Upper lobe of left lung (tissue), 4 donors: ENCODE measurements at regions not wholly inside any gene's neighbourhood (a gene's known extent, or its start where the extent isn't known, plus 50 kb on each side); places are given as distances from the start of the nearest gene placed in this dataset.

ENCODE experiments used
- POLR2A ChIP-seq, 4 donors: fragments of 450-650 bp; IDR thresholded peaks; one replicate each; pipeline ENCODE4 v1.5.1; 2016 to 2017; ENCODE audit warnings: antibody characterized with exemption in 4 of 4, mild to moderate bottlenecking in 2 of 4
- POLR2AphosphoS5 ChIP-seq, 2 donors: sonication (generic); formaldehyde crosslinking; IDR thresholded peaks; one replicate each; pipeline ENCODE4 v1.5.1; 2017; ENCODE audit warnings: antibody characterized with exemption in 2 of 2
- TF ChIP-seq, protein P1 (sequence below), 6 experiments: fragments of 450-650 bp in 4 of 6; fragments of 200-600 bp in 2 of 6; sonication (generic) in 2 of 6; IDR thresholded peaks; one replicate each; pipeline ENCODE4 v1.5.1; 2016 to 2019; ENCODE audit warnings: antibody characterized with exemption in 6 of 6

GRCh38 chr2:59974051-59974766 is 579.2 kb downstream of the BCL11A start:
- TF ChIP-seq, protein P1, sequence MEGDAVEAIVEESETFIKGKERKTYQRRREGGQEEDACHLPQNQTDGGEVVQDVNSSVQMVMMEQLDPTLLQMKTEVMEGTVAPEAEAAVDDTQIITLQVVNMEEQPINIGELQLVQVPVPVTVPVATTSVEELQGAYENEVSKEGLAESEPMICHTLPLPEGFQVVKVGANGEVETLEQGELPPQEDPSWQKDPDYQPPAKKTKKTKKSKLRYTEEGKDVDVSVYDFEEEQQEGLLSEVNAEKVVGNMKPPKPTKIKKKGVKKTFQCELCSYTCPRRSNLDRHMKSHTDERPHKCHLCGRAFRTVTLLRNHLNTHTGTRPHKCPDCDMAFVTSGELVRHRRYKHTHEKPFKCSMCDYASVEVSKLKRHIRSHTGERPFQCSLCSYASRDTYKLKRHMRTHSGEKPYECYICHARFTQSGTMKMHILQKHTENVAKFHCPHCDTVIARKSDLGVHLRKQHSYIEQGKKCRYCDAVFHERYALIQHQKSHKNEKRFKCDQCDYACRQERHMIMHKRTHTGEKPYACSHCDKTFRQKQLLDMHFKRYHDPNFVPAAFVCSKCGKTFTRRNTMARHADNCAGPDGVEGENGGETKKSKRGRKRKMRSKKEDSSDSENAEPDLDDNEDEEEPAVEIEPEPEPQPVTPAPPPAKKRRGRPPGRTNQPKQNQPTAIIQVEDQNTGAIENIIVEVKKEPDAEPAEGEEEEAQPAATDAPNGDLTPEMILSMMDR (IDR thresholded peaks at IDR 0.05) = no peak
- TF ChIP-seq POLR2AphosphoS5 (IDR thresholded peaks at IDR 0.05) = no peak
- no peak for TF ChIP-seq POLR2A (IDR thresholded peaks at IDR 0.05)
